ENCODE measurements at regions not wholly inside any gene's neighbourhood (a gene's known extent, or its start where the extent isn't known, plus 50 kb on each side); places are given as distances from the start of the nearest gene placed in this dataset.

DNA sequence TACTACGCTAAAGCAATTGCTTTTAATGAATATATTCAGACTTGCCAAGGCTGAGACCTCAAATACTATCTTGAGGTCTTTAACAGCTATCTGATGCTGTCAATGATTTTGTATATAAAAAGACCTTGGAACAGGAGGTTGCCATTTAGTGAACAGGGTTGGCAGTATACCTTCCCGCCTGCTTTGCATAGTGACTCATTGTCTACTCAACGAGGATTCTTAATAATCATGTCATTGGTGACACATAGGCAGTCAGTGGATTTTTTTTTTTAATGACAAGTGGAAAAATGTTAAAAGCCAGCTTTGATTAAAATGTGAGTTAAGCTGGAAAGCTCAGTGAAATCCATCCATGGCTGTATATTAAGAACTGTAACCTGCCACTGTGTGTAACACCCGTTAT, 164.0 kb downstream of the ASMT start:
- TF ChIP-seq, protein P1, sequence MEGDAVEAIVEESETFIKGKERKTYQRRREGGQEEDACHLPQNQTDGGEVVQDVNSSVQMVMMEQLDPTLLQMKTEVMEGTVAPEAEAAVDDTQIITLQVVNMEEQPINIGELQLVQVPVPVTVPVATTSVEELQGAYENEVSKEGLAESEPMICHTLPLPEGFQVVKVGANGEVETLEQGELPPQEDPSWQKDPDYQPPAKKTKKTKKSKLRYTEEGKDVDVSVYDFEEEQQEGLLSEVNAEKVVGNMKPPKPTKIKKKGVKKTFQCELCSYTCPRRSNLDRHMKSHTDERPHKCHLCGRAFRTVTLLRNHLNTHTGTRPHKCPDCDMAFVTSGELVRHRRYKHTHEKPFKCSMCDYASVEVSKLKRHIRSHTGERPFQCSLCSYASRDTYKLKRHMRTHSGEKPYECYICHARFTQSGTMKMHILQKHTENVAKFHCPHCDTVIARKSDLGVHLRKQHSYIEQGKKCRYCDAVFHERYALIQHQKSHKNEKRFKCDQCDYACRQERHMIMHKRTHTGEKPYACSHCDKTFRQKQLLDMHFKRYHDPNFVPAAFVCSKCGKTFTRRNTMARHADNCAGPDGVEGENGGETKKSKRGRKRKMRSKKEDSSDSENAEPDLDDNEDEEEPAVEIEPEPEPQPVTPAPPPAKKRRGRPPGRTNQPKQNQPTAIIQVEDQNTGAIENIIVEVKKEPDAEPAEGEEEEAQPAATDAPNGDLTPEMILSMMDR (IDR thresholded peaks at IDR 0.05; ENCODE audit: borderline replicate concordance, extremely low read depth, low read length, poor library complexity, severe bottlenecking), result no peak
- TF ChIP-seq EZH2 (IDR thresholded peaks at IDR 0.05; ENCODE audit: borderline replicate concordance, low read depth, low read length, severe bottlenecking), result no peak
